ENCODE measurements at regions not wholly inside any gene's neighbourhood (a gene's known extent, or its start where the extent isn't known, plus 50 kb on each side); places are given as distances from the start of the nearest gene placed in this dataset.

GRCh38 chr1:103198076-103198475 is 89.8 kb upstream of the COL11A1 start:
- intact Hi-C loops (cut with DNase I; ENCODE audit: low total_unique reads) = no loop called here
- TF ChIP-seq, protein P1, sequence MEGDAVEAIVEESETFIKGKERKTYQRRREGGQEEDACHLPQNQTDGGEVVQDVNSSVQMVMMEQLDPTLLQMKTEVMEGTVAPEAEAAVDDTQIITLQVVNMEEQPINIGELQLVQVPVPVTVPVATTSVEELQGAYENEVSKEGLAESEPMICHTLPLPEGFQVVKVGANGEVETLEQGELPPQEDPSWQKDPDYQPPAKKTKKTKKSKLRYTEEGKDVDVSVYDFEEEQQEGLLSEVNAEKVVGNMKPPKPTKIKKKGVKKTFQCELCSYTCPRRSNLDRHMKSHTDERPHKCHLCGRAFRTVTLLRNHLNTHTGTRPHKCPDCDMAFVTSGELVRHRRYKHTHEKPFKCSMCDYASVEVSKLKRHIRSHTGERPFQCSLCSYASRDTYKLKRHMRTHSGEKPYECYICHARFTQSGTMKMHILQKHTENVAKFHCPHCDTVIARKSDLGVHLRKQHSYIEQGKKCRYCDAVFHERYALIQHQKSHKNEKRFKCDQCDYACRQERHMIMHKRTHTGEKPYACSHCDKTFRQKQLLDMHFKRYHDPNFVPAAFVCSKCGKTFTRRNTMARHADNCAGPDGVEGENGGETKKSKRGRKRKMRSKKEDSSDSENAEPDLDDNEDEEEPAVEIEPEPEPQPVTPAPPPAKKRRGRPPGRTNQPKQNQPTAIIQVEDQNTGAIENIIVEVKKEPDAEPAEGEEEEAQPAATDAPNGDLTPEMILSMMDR (IDR thresholded peaks at IDR 0.05) = no peak
- no peak for TF ChIP-seq POLR2A (IDR thresholded peaks at IDR 0.05)
- no peak for DNase-seq (ENCODE audit: low spot score in 2 of 2)
- no peak overlapping the region for H3K4me3 ChIP-seq (ENCODE audit: low read depth, poor library complexity, severe bottlenecking)
- WGBS, 2 donors = 69 to 76% methylated on average over 2 of the region's 2 CpGs

DNA sequence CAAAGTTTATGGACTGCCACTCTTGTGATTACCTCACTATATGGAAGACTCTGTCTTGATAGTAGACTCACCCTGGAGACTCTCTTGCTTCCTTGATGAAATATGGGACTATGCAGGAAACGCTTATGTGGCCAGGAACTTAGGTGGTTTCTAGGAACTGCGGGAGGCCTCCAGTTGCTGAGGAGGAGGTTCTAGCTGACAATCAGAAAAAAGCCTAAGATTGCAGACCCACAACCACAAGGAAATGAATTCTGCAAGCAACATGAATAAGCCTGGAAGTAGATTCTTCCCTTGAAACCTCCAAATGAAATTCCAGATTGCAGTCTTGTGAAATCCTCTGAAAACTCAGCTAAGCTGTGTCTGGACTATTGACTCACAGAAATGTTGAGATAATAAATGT is 88.9 kb upstream of the COL11A1 start:
- TF ChIP-seq POLR2A (IDR thresholded peaks at IDR 0.05) = no peak
- TF ChIP-seq, protein P1 (IDR thresholded peaks at IDR 0.05) = no peak
- no peak for DNase-seq (ENCODE audit: low spot score in 2 of 2)
- WGBS, 2 donors = 84 to 87% methylated on average over 2 of the region's 2 CpGs
- intact Hi-C loops (cut with DNase I; ENCODE audit: low total_unique reads) = no loop called here
- H3K4me3 ChIP-seq (ENCODE audit: low read depth, poor library complexity, severe bottlenecking) = no peak overlapping the region

DNA sequence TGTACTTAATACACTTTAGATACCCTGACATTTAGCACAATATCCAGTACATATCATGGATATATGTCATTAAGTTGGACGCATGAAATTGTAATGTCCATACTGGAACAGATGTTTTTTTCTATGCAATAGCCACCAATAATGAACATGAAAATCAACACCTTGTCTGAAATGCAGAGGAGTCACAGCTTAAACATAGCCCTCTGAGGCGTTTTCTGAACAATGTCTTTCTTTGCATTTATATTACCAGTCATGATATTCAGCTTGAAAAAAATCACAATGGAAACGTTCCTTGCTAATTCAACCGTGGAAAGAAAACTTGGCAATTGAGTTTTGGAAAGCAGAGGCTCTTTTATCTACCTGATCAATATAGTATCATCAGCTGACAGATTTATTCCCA is 86.7 kb upstream of the COL11A1 start:
- TF ChIP-seq, protein P1 (IDR thresholded peaks at IDR 0.05) = no peak
- no peak for TF ChIP-seq POLR2A (IDR thresholded peaks at IDR 0.05)
- WGBS, 2 donors = 46 to 50% methylated on average over 4 of the region's 4 CpGs
- H3K4me3 ChIP-seq (ENCODE audit: low read depth, poor library complexity, severe bottlenecking) = no peak overlapping the region
- intact Hi-C loops (cut with DNase I; ENCODE audit: low total_unique reads) = no loop called here
- DNase-seq (ENCODE audit: low spot score in 2 of 2) = no peak

- no peak for DNase-seq (ENCODE audit: low spot score in 2 of 2)
- no peak overlapping the region for H3K4me3 ChIP-seq (ENCODE audit: low read depth, poor library complexity, severe bottlenecking)
- intact Hi-C loops (cut with DNase I; ENCODE audit: low total_unique reads) = no loop called here
- TF ChIP-seq, protein P1 (IDR thresholded peaks at IDR 0.05) = no peak
- no peak for TF ChIP-seq POLR2A (IDR thresholded peaks at IDR 0.05)
Observed at GRCh38 chr1:103194060-103194459, 85.7 kb upstream of the COL11A1 start.

GRCh38 chr1:103191327-103191726 is 83.0 kb upstream of the COL11A1 start:
- TF ChIP-seq, protein P1 (IDR thresholded peaks at IDR 0.05) = no peak
- no peak for TF ChIP-seq POLR2A (IDR thresholded peaks at IDR 0.05)
- H3K4me3 ChIP-seq (ENCODE audit: low read depth, poor library complexity, severe bottlenecking) = no peak overlapping the region
- no peak for DNase-seq (ENCODE audit: low spot score in 2 of 2)
- intact Hi-C loops (cut with DNase I; ENCODE audit: low total_unique reads) = no loop called here
- WGBS, 2 donors = 47 to 49% methylated on average over 2 of the region's 2 CpGs

GRCh38 chr1:103190766-103191165 is 82.4 kb upstream of the COL11A1 start:
- DNase-seq (ENCODE audit: low spot score in 2 of 2) = no peak
- WGBS, 2 donors = 55 to 67% methylated on average over 2 of the region's 2 CpGs
- no peak overlapping the region for H3K4me3 ChIP-seq (ENCODE audit: low read depth, poor library complexity, severe bottlenecking)
- intact Hi-C loops (cut with DNase I; ENCODE audit: low total_unique reads) = no loop called here
- TF ChIP-seq POLR2A (IDR thresholded peaks at IDR 0.05) = no peak
- TF ChIP-seq, protein P1 (IDR thresholded peaks at IDR 0.05) = no peak
